OCI-M2 (cell line): ENCODE measurements at regions not wholly inside any gene's neighbourhood (a gene's known extent, or its start where the extent isn't known, plus 50 kb on each side); places are given as distances from the start of the nearest gene placed in this dataset.
"Not testable (repeated sequence)": the region's sequence is repeated elsewhere in the genome, so short reads cannot be mapped to it uniquely, and the experiment has no call there.

Experiments used
- DNase-seq: peaks from one replicate; lab custom pipeline; 2025; ENCODE audit not compliant: unreplicated experiment; lab: John Stamatoyannopoulos, UW

GRCh38 chr7:89616829-89617228, 537.4 kb upstream of the STEAP1 start:
- not testable (repeated sequence) for DNase-seq

- DNase-seq: no peak
These were observed 536.0 kb upstream of the STEAP1 start for GRCh38 chr7:89618274-89618673.

- no peak for DNase-seq
These were observed 532.2 kb upstream of the STEAP1 start for GRCh38 chr7:89621925-89622641.

GRCh38 chr7:89623018-89623672, 531.1 kb upstream of the STEAP1 start:
- DNase-seq: no peak

GRCh38 chr7:89624155-89624554, 530.1 kb upstream of the STEAP1 start:
- not testable (repeated sequence) for DNase-seq

GRCh38 chr7:89648509-89648908, 505.8 kb upstream of the STEAP1 start:
- DNase-seq: no peak

- no peak for DNase-seq
These were observed 498.3 kb upstream of the STEAP1 start for GRCh38 chr7:89655946-89656345.

- no peak for DNase-seq
These were observed 492.4 kb upstream of the STEAP1 start for GRCh38 chr7:89661876-89662275.

GRCh38 chr7:89666136-89666835, 488.0 kb upstream of the STEAP1 start:
- no peak for DNase-seq

GRCh38 chr7:89680161-89680560, 474.1 kb upstream of the STEAP1 start:
- no peak for DNase-seq

GRCh38 chr7:89681448-89681847, 472.8 kb upstream of the STEAP1 start:
- no peak for DNase-seq

GRCh38 chr7:89685287-89685686, 469.0 kb upstream of the STEAP1 start:
- DNase-seq: no peak

- DNase-seq: no peak
These were observed 467.1 kb upstream of the STEAP1 start for GRCh38 chr7:89687211-89687610.

GRCh38 chr7:89695241-89695640, 459.0 kb upstream of the STEAP1 start:
- DNase-seq: no peak

GRCh38 chr7:89714131-89714530, 440.1 kb upstream of the STEAP1 start:
- no peak for DNase-seq

- DNase-seq: not testable (repeated sequence)
These were observed 435.3 kb upstream of the STEAP1 start for GRCh38 chr7:89718941-89719340.

GRCh38 chr7:89728481-89728880, 425.8 kb upstream of the STEAP1 start:
- DNase-seq: no peak

GRCh38 chr7:89731751-89732445, 422.4 kb upstream of the STEAP1 start:
- no peak for DNase-seq

- DNase-seq: no peak
These were observed 415.7 kb upstream of the STEAP1 start for GRCh38 chr7:89738549-89738948.

- DNase-seq: no peak
These were observed 396.4 kb upstream of the STEAP1 start for GRCh38 chr7:89757910-89758309.

GRCh38 chr7:89760690-89761089, 393.6 kb upstream of the STEAP1 start:
- no peak for DNase-seq

GRCh38 chr7:89761173-89761572, 393.1 kb upstream of the STEAP1 start:
- DNase-seq: no peak
